ENCODE measurements at regions not wholly inside any gene's neighbourhood (a gene's known extent, or its start where the extent isn't known, plus 50 kb on each side); places are given as distances from the start of the nearest gene placed in this dataset.

- H3K4me1 ChIP-seq = peaks cover 2% of the 10 kb centered on the region
- no peaks in the 10 kb centered on the region for H3K36me3 ChIP-seq (ENCODE audit: control insufficient read depth, insufficient read depth, low read length)
- H3K79me2 ChIP-seq = no peaks in the 10 kb centered on the region
- H3K9ac ChIP-seq = no peak overlapping the region
- H3K27me3 ChIP-seq (ENCODE audit: control insufficient read depth, insufficient read depth, low read length) = no peaks in the 10 kb centered on the region
- no peak overlapping the region for H2AFZ ChIP-seq
- no peaks in the 10 kb centered on the region for H3K9me3 ChIP-seq (ENCODE audit: control insufficient read depth, low read length)
- no peak overlapping the region for H3K27ac ChIP-seq
- H3K4me2 ChIP-seq (ENCODE audit: low read length) = no peak overlapping the region
- no peak for TF ChIP-seq CTCF (IDR thresholded peaks at IDR 0.05)
- H3K4me3 ChIP-seq (ENCODE audit: low read depth, low read length) = no peak overlapping the region
These were observed 455.7 kb upstream of the TLE4 start for GRCh38 chr9:79116041-79116440.

GRCh38 chr9:79116709-79117108 is 455.1 kb upstream of the TLE4 start:
- Histone ChIP-seq H3K27me3 (ENCODE audit: control insufficient read depth, insufficient read depth, low read length) (no peaks in the 10 kb centered on the region), H3K36me3 (ENCODE audit: control insufficient read depth, insufficient read depth, low read length) (no peaks in the 10 kb centered on the region)

GRCh38 chr9:79120533-79120932 is 451.2 kb upstream of the TLE4 start:
- H3K36me3 ChIP-seq (ENCODE audit: control insufficient read depth, insufficient read depth, low read length) = no peaks in the 10 kb centered on the region
- H3K4me2 ChIP-seq (ENCODE audit: low read length) = no peak overlapping the region
- H3K79me2 ChIP-seq = no peaks in the 10 kb centered on the region
- no peaks in the 10 kb centered on the region for H3K9me3 ChIP-seq (ENCODE audit: control insufficient read depth, low read length)
- H3K4me3 ChIP-seq (ENCODE audit: low read depth, low read length) = no peak overlapping the region
- peaks cover 6% of the 10 kb centered on the region for H3K4me1 ChIP-seq
- H2AFZ ChIP-seq = peak overlapping the region; percentile 64
- no peaks in the 10 kb centered on the region for H3K27me3 ChIP-seq (ENCODE audit: control insufficient read depth, insufficient read depth, low read length)
- no peak for TF ChIP-seq CTCF (IDR thresholded peaks at IDR 0.05)
- H3K9ac ChIP-seq = no peak overlapping the region
- H3K27ac ChIP-seq = peak overlapping the region; percentile 69

More at GRCh38 chr9:79116709-79117108, 455.1 kb upstream of the TLE4 start:
- TF ChIP-seq CTCF (IDR thresholded peaks at IDR 0.05) = no peak
- Histone ChIP-seq H3K27ac (no peak overlapping the region), H3K4me2 (ENCODE audit: low read length) (no peak overlapping the region), H3K4me1 (peaks cover 6% of the 10 kb centered on the region), H2AFZ (no peak overlapping the region), H3K9me3 (ENCODE audit: control insufficient read depth, low read length) (no peaks in the 10 kb centered on the region), H3K9ac (no peak overlapping the region), H3K79me2 (no peaks in the 10 kb centered on the region), H3K4me3 (ENCODE audit: low read depth, low read length) (no peak overlapping the region)

GRCh38 chr9:79120941-79121340 is 450.8 kb upstream of the TLE4 start:
- no peaks in the 10 kb centered on the region for H3K79me2 ChIP-seq
- H3K36me3 ChIP-seq (ENCODE audit: control insufficient read depth, insufficient read depth, low read length) = no peaks in the 10 kb centered on the region
- no peak overlapping the region for H3K4me2 ChIP-seq (ENCODE audit: low read length)
- H3K9ac ChIP-seq = no peak overlapping the region
- H3K4me3 ChIP-seq (ENCODE audit: low read depth, low read length) = no peak overlapping the region
- H3K4me1 ChIP-seq = peaks cover 6% of the 10 kb centered on the region
- H3K27ac ChIP-seq = peak overlapping the region; percentile 69
- no peak for TF ChIP-seq CTCF (IDR thresholded peaks at IDR 0.05)
- peak overlapping the region; percentile 64 for H2AFZ ChIP-seq
- no peaks in the 10 kb centered on the region for H3K9me3 ChIP-seq (ENCODE audit: control insufficient read depth, low read length)
- no peaks in the 10 kb centered on the region for H3K27me3 ChIP-seq (ENCODE audit: control insufficient read depth, insufficient read depth, low read length)

GRCh38 chr9:79123415-79123814 is 448.4 kb upstream of the TLE4 start:
- Histone ChIP-seq H3K79me2 (no peaks in the 10 kb centered on the region), H3K27ac (no peak overlapping the region), H3K27me3 (ENCODE audit: control insufficient read depth, insufficient read depth, low read length) (no peaks in the 10 kb centered on the region), H3K4me1 (peaks cover 6% of the 10 kb centered on the region), H3K4me2 (ENCODE audit: low read length) (no peak overlapping the region), H3K9ac (no peak overlapping the region), H3K36me3 (ENCODE audit: control insufficient read depth, insufficient read depth, low read length) (no peaks in the 10 kb centered on the region), H2AFZ (no peak overlapping the region), H3K4me3 (ENCODE audit: low read depth, low read length) (no peak overlapping the region), H3K9me3 (ENCODE audit: control insufficient read depth, low read length) (no peaks in the 10 kb centered on the region)
- no peak for TF ChIP-seq CTCF (IDR thresholded peaks at IDR 0.05)
